ENCODE measurements at regions not wholly inside any gene's neighbourhood (a gene's known extent, or its start where the extent isn't known, plus 50 kb on each side); places are given as distances from the start of the nearest gene placed in this dataset.
A peak's percentile ranks its signal among the peaks of the same experiment; 100 is the strongest.

- no peak for TF ChIP-seq CTCF (conservative IDR thresholded peaks at IDR 0.05; ENCODE audit: low read depth in 2 of 2)
- no peak for TF ChIP-seq EZH2 (IDR thresholded peaks at IDR 0.05; ENCODE audit: low read depth, unreplicated experiment)
- TF ChIP-seq ZNF331 (CRISPR knock-in tag; IDR thresholded peaks at IDR 0.05; ENCODE audit: low read depth) = no peak
- TF ChIP-seq NANOG (IDR thresholded peaks at IDR 0.05; ENCODE audit: borderline replicate concordance) = no peak
- no peak for TF ChIP-seq POLR2AphosphoS5 (IDR thresholded peaks at IDR 0.05; ENCODE audit: low read depth)
- TF ChIP-seq JUNB (IDR thresholded peaks at IDR 0.05; ENCODE audit: unreplicated experiment) = no peak
- TF ChIP-seq ETS1 (IDR thresholded peaks at IDR 0.05) = no peak
Measured at GRCh38 chr13:81677857-81678256, 1336.9 kb upstream of the SPRY2 start (continued).

GRCh38 chr13:81676008-81676407 is 1335.1 kb upstream of the SPRY2 start:
- peaks cover 17% of the 10 kb centered on the region for H3K9me3 Mint-ChIP-seq

More at GRCh38 chr13:81676008-81676407, 1335.1 kb upstream of the SPRY2 start:
- H3K4me3 Mint-ChIP-seq = no peak overlapping the region
- Histone ChIP-seq H3K4me1 (ENCODE audit: insufficient read depth) (peaks cover 4% of the 10 kb centered on the region), H3K79me2 (replicated peaks; ENCODE audit: insufficient read depth) (no peaks in the 10 kb centered on the region), H3K4me2 (no peak overlapping the region), H4K20me1 (replicated peaks; ENCODE audit: insufficient read depth) (no peaks in the 10 kb centered on the region), H3K27me3 (ENCODE audit: insufficient read depth) (no peaks in the 10 kb centered on the region), H3K27ac (ENCODE audit: low read depth) (no peak overlapping the region), H2AFZ (0 out of 2 replicates have a peak overlapping the region, but pooled peaks have one; percentile 4), H3K9me2 (ENCODE audit: insufficient read depth) (no peaks in the 10 kb centered on the region), H3K36me3 (ENCODE audit: insufficient read depth) (0 out of 2 replicates have a peak, but pooled peaks cover 4% of the 10 kb centered on the region), H3F3A (replicated peaks; ENCODE audit: low read depth) (no peaks in the 10 kb centered on the region), H3K4me3 (no peak overlapping the region)
- DNase-seq (ENCODE audit: low spot score) (no peak), ATAC-seq (no peak)
- no peaks in the 10 kb centered on the region for H3K27me3 Mint-ChIP-seq (ENCODE audit: insufficient read depth, low read depth, poor library complexity)
- H3K27ac Mint-ChIP-seq = no peak overlapping the region
- TF ChIP-seq REST (IDR thresholded peaks at IDR 0.05; ENCODE audit: unreplicated experiment) = no peak
- H3K4me1 Mint-ChIP-seq = peaks cover 4% of the 10 kb centered on the region
- H3K36me3 Mint-ChIP-seq (ENCODE audit: low read depth) = peaks cover 11% of the 10 kb centered on the region; the same call in 2 of the 3 replicates
